GOT3 (cell line): ENCODE measurements at regions not wholly inside any gene's neighbourhood (a gene's known extent, or its start where the extent isn't known, plus 50 kb on each side); places are given as distances from the start of the nearest gene placed in this dataset.
"Not testable (repeated sequence)": the region's sequence is repeated elsewhere in the genome, so short reads cannot be mapped to it uniquely, and the experiment has no call there.

Experiments
- DNase-seq: peaks from one replicate; lab custom pipeline; 2025; ENCODE audit warnings: mixed read lengths; lab: John Stamatoyannopoulos, UW

- DNase-seq, result no peak
Measured at GRCh38 chr2:21854938-21855337, 731.2 kb downstream of the TDRD15 start.

- no peak for DNase-seq
Measured at GRCh38 chr2:21856708-21857107, 732.9 kb downstream of the TDRD15 start.

GRCh38 chr2:21860907-21861306 lies 737.1 kb downstream of the TDRD15 start:
- no peak for DNase-seq

GRCh38 chr2:21866316-21866715 lies 742.5 kb downstream of the TDRD15 start:
- no peak for DNase-seq

GRCh38 chr2:21887881-21888280 lies 764.1 kb downstream of the TDRD15 start:
- no peak for DNase-seq

- DNase-seq, result no peak
Measured at GRCh38 chr2:21890041-21890440, 766.3 kb downstream of the TDRD15 start.

GRCh38 chr2:21890716-21891115 lies 766.9 kb downstream of the TDRD15 start:
- no peak for DNase-seq

GRCh38 chr2:21891191-21891590 lies 767.4 kb downstream of the TDRD15 start:
- DNase-seq, result no peak

GRCh38 chr2:21892140-21892539 lies 768.4 kb downstream of the TDRD15 start:
- DNase-seq, result no peak

- no peak for DNase-seq
Measured at GRCh38 chr2:21895200-21895599, 771.4 kb downstream of the TDRD15 start.

GRCh38 chr2:21908712-21909380 lies 785.1 kb downstream of the TDRD15 start:
- not testable (repeated sequence) for DNase-seq

- no peak for DNase-seq
Measured at GRCh38 chr2:21910832-21911507, 787.2 kb downstream of the TDRD15 start.

GRCh38 chr2:21912405-21912804 lies 788.6 kb downstream of the TDRD15 start:
- DNase-seq, result no peak

GRCh38 chr2:21915201-21915600 lies 791.4 kb downstream of the TDRD15 start:
- no peak for DNase-seq

- no peak for DNase-seq
Measured at GRCh38 chr2:21916934-21917522, 793.3 kb downstream of the TDRD15 start.

GRCh38 chr2:21920721-21921120 lies 797.0 kb downstream of the TDRD15 start:
- DNase-seq, result no peak

- no peak for DNase-seq
Measured at GRCh38 chr2:21924640-21925285, 801.0 kb downstream of the TDRD15 start.

- DNase-seq, result no peak
Measured at GRCh38 chr2:21928292-21928691, 804.5 kb downstream of the TDRD15 start.

GRCh38 chr2:21930226-21930625 lies 806.5 kb downstream of the TDRD15 start:
- no peak for DNase-seq

GRCh38 chr2:21939967-21940366 lies 816.2 kb downstream of the TDRD15 start:
- no peak for DNase-seq

GRCh38 chr2:21944536-21944935 lies 820.8 kb downstream of the TDRD15 start:
- no peak for DNase-seq

- DNase-seq, result no peak
Measured at GRCh38 chr2:21945658-21946057, 821.9 kb downstream of the TDRD15 start.

GRCh38 chr2:21947046-21947445 lies 823.3 kb downstream of the TDRD15 start:
- DNase-seq, result no peak
